Type B pancreatic cell (in vitro differentiated cells): ENCODE measurements at regions not wholly inside any gene's neighbourhood (a gene's known extent, or its start where the extent isn't known, plus 50 kb on each side); places are given as distances from the start of the nearest gene placed in this dataset.

ENCODE experiments used
- DNase-seq: peaks from one replicate; pipeline ENCODE4 v3.0.0; 2021; ENCODE audit warnings: mixed read lengths; ENCODE audit not compliant: unreplicated experiment; ENCODE audit errors: extremely low spot score
- H3K27ac Mint-ChIP-seq: 2 replicates; pipeline ENCODE4 v1.8.0; 2021; ENCODE audit warnings: mild to moderate bottlenecking, mixed read lengths
- H3K27me3 Mint-ChIP-seq: 2 replicates; pipeline ENCODE4 v1.8.0; 2021; ENCODE audit warnings: mixed read lengths
- H3K36me3 Mint-ChIP-seq: 2 replicates; pipeline ENCODE4 v1.8.0; 2021; ENCODE audit warnings: mixed read lengths
- H3K4me1 Mint-ChIP-seq: one replicate; pipeline ENCODE4 v1.8.0; 2021; ENCODE audit warnings: mixed read lengths; ENCODE audit not compliant: unreplicated experiment
- H3K4me3 Mint-ChIP-seq: 2 replicates; pipeline ENCODE4 v1.8.0; 2021; ENCODE audit warnings: mild to moderate bottlenecking, mixed read lengths
- H3K9me3 Mint-ChIP-seq: 2 replicates; pipeline ENCODE4 v1.8.0; 2021; ENCODE audit warnings: mixed read lengths
- TF ChIP-seq, protein P1 (sequence below): fragments of 200-600 bp; sonication (generic); conservative IDR thresholded peaks from 2 replicates; pipeline ENCODE4 v1.5.0; 2021; ENCODE audit warnings: antibody characterized with exemption, mild to moderate bottlenecking

DNA sequence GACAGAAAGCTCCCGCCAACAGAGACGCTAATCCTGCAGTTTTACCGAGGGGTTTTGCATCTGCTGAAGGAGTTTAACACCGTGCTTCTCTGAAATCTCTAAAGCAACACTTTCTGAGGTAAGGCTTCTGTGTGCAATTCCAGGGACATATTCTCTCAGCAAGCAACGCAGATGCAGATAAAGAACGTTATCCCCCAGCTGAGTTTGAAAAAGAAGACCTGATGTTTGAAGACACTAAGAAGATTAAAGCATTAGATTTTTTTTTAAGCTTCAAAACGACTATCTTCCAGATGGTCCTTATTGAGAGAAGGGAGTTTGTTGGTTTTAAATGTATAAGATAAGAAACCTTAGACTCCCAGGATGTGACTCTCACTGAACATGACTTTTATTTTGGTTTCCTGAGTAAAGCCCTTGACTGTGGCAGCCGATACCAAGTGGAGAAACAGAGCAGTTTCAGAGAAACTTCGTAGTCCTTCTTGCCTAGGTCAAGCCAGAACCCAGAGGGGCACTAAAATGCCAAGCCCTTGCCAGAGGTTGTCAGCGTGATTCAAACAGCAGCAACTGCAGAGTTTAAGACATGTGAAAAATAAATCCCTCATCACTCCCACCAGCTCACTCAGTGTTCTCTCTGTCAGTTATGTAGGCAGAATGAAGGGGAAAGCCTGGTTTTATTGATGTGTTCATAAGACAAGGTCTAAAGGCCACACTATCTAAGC is 353.3 kb upstream of the CNR1 start:
- H3K4me3 Mint-ChIP-seq = no peak overlapping the region
- TF ChIP-seq, protein P1, sequence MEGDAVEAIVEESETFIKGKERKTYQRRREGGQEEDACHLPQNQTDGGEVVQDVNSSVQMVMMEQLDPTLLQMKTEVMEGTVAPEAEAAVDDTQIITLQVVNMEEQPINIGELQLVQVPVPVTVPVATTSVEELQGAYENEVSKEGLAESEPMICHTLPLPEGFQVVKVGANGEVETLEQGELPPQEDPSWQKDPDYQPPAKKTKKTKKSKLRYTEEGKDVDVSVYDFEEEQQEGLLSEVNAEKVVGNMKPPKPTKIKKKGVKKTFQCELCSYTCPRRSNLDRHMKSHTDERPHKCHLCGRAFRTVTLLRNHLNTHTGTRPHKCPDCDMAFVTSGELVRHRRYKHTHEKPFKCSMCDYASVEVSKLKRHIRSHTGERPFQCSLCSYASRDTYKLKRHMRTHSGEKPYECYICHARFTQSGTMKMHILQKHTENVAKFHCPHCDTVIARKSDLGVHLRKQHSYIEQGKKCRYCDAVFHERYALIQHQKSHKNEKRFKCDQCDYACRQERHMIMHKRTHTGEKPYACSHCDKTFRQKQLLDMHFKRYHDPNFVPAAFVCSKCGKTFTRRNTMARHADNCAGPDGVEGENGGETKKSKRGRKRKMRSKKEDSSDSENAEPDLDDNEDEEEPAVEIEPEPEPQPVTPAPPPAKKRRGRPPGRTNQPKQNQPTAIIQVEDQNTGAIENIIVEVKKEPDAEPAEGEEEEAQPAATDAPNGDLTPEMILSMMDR = no peak
- H3K27ac Mint-ChIP-seq = no peak overlapping the region
- H3K4me1 Mint-ChIP-seq = no peaks in the 10 kb centered on the region
- no peaks in the 10 kb centered on the region for H3K36me3 Mint-ChIP-seq
- H3K9me3 Mint-ChIP-seq = peaks cover 6% of the 10 kb centered on the region
- H3K27me3 Mint-ChIP-seq = peaks cover 10% of the 10 kb centered on the region
- no peak for DNase-seq

DNA sequence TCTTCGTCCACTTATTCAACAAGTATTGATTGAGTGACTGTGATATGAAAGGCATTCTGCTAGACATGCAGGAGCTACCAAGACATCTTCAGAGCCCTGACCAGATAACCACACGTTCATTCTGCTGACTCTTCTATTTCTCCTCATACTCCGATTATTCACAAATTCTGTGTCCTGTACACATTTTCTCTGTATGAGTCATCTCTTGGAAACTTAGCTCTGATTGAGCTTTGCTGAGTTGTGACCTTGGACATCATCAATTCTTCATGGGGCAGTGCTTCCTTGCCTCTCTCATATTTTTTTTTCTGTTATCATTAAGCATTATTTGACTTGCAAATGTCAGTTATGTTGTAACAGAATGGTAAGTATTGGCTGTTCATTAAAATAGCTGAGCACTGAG is 351.6 kb upstream of the CNR1 start:
- Mint-ChIP-seq H3K27me3 (peaks cover 10% of the 10 kb centered on the region), H3K27ac (no peak overlapping the region), H3K4me1 (no peaks in the 10 kb centered on the region), H3K36me3 (no peaks in the 10 kb centered on the region), H3K4me3 (no peak overlapping the region), H3K9me3 (peaks cover 6% of the 10 kb centered on the region)
- TF ChIP-seq, protein P1 = no peak
- no peak for DNase-seq

DNA sequence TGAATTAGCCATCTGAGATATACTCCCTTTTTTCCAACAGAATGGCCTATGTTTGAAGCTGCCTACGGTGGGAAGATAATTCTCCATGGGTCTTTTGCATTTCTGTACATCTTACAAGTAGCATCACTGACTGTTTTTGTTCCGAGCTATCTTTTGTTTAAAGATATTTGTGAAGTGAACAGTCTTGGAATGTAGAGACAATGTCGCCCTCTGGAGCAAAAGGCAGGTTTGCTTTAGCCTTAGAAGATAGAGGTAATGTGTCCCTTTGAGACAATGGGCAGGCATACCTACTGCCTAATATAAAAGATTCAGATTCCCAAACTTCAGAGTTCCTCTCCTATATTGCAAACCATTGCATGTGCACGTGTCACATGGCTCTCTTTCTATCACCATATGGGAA is 347.8 kb upstream of the CNR1 start:
- H3K27me3 Mint-ChIP-seq = no peaks in the 10 kb centered on the region
- DNase-seq = no peak
- H3K9me3 Mint-ChIP-seq = no peaks in the 10 kb centered on the region
- no peak overlapping the region for H3K4me3 Mint-ChIP-seq
- H3K36me3 Mint-ChIP-seq = no peaks in the 10 kb centered on the region
- no peaks in the 10 kb centered on the region for H3K4me1 Mint-ChIP-seq
- TF ChIP-seq, protein P1 = no peak
- H3K27ac Mint-ChIP-seq = no peak overlapping the region

DNA sequence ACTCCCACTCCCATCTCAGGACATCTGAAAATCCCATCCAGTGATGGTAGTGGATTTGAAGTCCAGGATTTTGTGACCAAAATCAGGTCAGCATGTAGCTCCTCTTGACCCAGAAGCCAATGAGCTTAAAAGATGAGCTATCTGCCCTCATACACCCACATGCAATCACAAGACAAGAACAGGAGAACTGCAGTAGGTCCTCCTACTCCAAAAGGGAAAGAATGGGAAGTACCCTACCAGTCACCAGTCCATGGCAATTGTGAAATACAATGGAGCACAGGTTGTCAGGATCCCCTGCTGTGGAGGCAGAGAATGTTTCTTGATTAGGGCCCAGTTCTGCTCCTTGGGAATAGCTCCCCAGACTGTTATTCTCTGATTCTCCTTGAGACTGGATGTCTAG is 347.3 kb upstream of the CNR1 start:
- Mint-ChIP-seq H3K4me1 (no peaks in the 10 kb centered on the region), H3K36me3 (no peaks in the 10 kb centered on the region), H3K27ac (no peak overlapping the region), H3K9me3 (no peaks in the 10 kb centered on the region), H3K4me3 (no peak overlapping the region), H3K27me3 (no peaks in the 10 kb centered on the region)
- no peak for DNase-seq
- TF ChIP-seq, protein P1 = no peak

DNA sequence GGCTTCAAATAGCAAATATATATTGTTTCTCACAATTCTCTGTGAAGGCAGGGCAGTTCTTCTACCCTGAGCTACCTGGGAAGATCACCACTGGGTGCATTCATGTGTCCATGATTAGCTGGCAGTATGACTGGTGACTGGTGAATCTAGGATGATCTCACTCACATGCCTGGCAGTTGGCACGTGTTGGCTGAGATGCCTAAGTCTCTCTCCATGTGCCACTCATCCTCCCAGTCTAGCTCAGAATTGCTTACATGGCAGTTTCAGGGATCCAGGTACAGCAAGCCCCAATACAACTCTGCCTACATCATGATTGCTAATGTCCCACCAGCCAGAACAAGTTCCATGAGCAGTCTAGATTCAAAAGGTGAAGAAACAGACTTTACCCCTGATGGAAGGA is 346.8 kb upstream of the CNR1 start:
- Mint-ChIP-seq H3K27me3 (no peaks in the 10 kb centered on the region), H3K27ac (no peak overlapping the region), H3K9me3 (no peaks in the 10 kb centered on the region), H3K36me3 (no peaks in the 10 kb centered on the region), H3K4me3 (no peak overlapping the region), H3K4me1 (no peaks in the 10 kb centered on the region)
- TF ChIP-seq, protein P1 = no peak
- DNase-seq = no peak
